HepG2 (cell line): ENCODE measurements at regions not wholly inside any gene's neighbourhood (a gene's known extent, or its start where the extent isn't known, plus 50 kb on each side); places are given as distances from the start of the nearest gene placed in this dataset.

Experiments
- ATAC-seq: fragments of 200-7000 bp; cut with Tn5 transposase; 3 replicates; pipeline ENCODE4 v1.9.1; 2020; ENCODE audit warnings: mild to moderate bottlenecking, moderate library complexity
- BruUV-seq: library from RNA; stranded (reverse); fragments of 400-500 nt; replicated peaks from 2 replicates; lab custom pipeline; 2021; lab: Mats Ljungman, UMichigan
- CTCF ChIA-PET: fragments of 300-600 bp; formaldehyde crosslinking; extraction: SDS; loops from one replicate; lab custom pipeline; 2021; ENCODE audit warnings: low total read pairs, inconsistent platforms, low intra/inter-chr PET ratio; lab: Yijun Ruan, JAX
- POLR2A ChIA-PET: fragments of 350-600 bp; sonication (Branson Sonifier 250); formaldehyde crosslinking; loops from one replicate; lab custom pipeline; 2020; ENCODE audit warnings: antibody characterized with exemption, inconsistent platforms; lab: Yijun Ruan, JAX
- DNase-seq: peaks from one replicate; pipeline ENCODE4 v3.0.0-alpha.2; 2015; ENCODE audit warnings: low spot score
- FAIRE-seq: peaks from 3 replicates; lab custom pipeline; 2011; peaks lifted over from hg19 to GRCh38; lab: Jason Lieb, UNC
- H2AFZ ChIP-seq: one replicate; pipeline ENCODE4 v1.6.1; 2011; ENCODE audit warnings: low read length, inconsistent platforms
- H3K27ac ChIP-seq: fragments of 300-600 bp; 3 replicates; pipeline ENCODE4 v1.8.0; 2011; ENCODE audit warnings: mixed run types, mild to moderate bottlenecking, mixed read lengths, low read length, inconsistent platforms; ENCODE audit not compliant: insufficient read depth; ENCODE audit errors: extremely low read length
- H3K27me3 ChIP-seq, 2 experiments: fragments of 200-600 bp in 1 of 2; 2 replicates in 1 of 2; 3 replicates in 1 of 2; pipeline versions ENCODE4 v1.6.0 to v1.8.0; 2011; ENCODE audit warnings: low read length in 2 of 2, mild to moderate bottlenecking in 2 of 2, moderate library complexity in 2 of 2, inconsistent platforms in 1 of 2; ENCODE audit not compliant: insufficient read depth in 2 of 2, control insufficient read depth in 1 of 2
- H3K36me3 ChIP-seq, 2 experiments: fragments of 200-600 bp in 1 of 2; replicated peaks in 1 of 2; 2 replicates in 1 of 2; 3 replicates in 1 of 2; pipeline versions ENCODE4 v1.5.1 to v1.8.0; 2011; ENCODE audit warnings: low read length in 2 of 2, inconsistent platforms in 1 of 2; ENCODE audit not compliant: insufficient read depth in 2 of 2, control insufficient read depth in 1 of 2
- H3K4me1 ChIP-seq: 2 replicates; pipeline ENCODE4 v1.5.1; 2012; ENCODE audit warnings: low read length, inconsistent platforms; ENCODE audit not compliant: insufficient read depth
- H3K4me2 ChIP-seq: 2 replicates; pipeline ENCODE4 v1.6.0; 2011; ENCODE audit warnings: low read depth, low read length, inconsistent platforms
- H3K4me3 ChIP-seq, 3 experiments: fragments of 200-600 bp in 1 of 3; sonication (generic), shearing (Covaris generic) in 1 of 3; replicated peaks in 1 of 3; 2 replicates each; pipeline ENCODE4 v1.5.1; 2011 to 2016; ENCODE audit warnings: low read length in 3 of 3, inconsistent platforms in 2 of 3, low read depth in 2 of 3, mild to moderate bottlenecking in 2 of 3, control low read depth in 1 of 3, mixed read lengths in 1 of 3; ENCODE audit not compliant: insufficient read depth in 1 of 3
- H3K79me2 ChIP-seq: one replicate; pipeline ENCODE4 v1.6.1; 2011; ENCODE audit warnings: low read length, inconsistent platforms; ENCODE audit not compliant: insufficient read depth
- H3K9ac ChIP-seq: 2 replicates; pipeline ENCODE4 v1.6.0; 2011; ENCODE audit warnings: mild to moderate bottlenecking, low read depth, low read length, inconsistent platforms; ENCODE audit not compliant: insufficient read depth
- H3K9me3 ChIP-seq: 2 replicates; pipeline ENCODE4 v1.5.1; 2012; ENCODE audit warnings: mild to moderate bottlenecking, low read length
- H4K20me1 ChIP-seq: 2 replicates; pipeline ENCODE4 v1.6.0; 2011; ENCODE audit warnings: inconsistent platforms, mild to moderate bottlenecking, low read length, moderate library complexity; ENCODE audit not compliant: insufficient read depth
- ARNT ChIP-seq: fragments of 450-650 bp; IDR thresholded peaks from 2 replicates; pipeline ENCODE4 v1.6.1; 2017
- CCAR2 ChIP-seq: fragments of 200-400 bp; formaldehyde crosslinking; optimal IDR thresholded peaks from 2 replicates; pipeline ENCODE3; 2018; ENCODE audit warnings: low read depth, mild to moderate bottlenecking, low read length, moderate library complexity
- GATAD1 ChIP-seq: IDR thresholded peaks from 2 replicates; pipeline ENCODE4 v1.6.1; 2016; ENCODE audit warnings: missing genetic modification reagents, missing compliant biosample characterization
- IRX3 ChIP-seq: sonication (generic); formaldehyde crosslinking; IDR thresholded peaks from 2 replicates; pipeline ENCODE4 v1.8.1; 2023; ENCODE audit warnings: mild to moderate bottlenecking, low read depth, missing genetic modification reagents, borderline replicate concordance
- MIER3 ChIP-seq: IDR thresholded peaks from 2 replicates; pipeline ENCODE4 v1.6.1; 2016; ENCODE audit warnings: missing compliant biosample characterization, borderline replicate concordance
- NKX3-1 ChIP-seq: sonication (generic); formaldehyde crosslinking; IDR thresholded peaks from 2 replicates; pipeline ENCODE4 v1.5.0; 2020; ENCODE audit warnings: missing genetic modification reagents
- PRPF4 ChIP-seq: fragments of 200-400 bp; formaldehyde crosslinking; IDR thresholded peaks from 2 replicates; pipeline ENCODE4 v1.6.1; 2016; ENCODE audit warnings: low read length, low read depth; ENCODE audit not compliant: poor library complexity, severe bottlenecking
- SALL1 ChIP-seq: sonication (generic); formaldehyde crosslinking; IDR thresholded peaks from 2 replicates; pipeline ENCODE4 v1.8.0; 2022; ENCODE audit warnings: mild to moderate bottlenecking, missing genetic modification reagents
- SAP130 ChIP-seq: IDR thresholded peaks from 2 replicates; pipeline ENCODE4 v1.6.1; 2016; ENCODE audit warnings: low read depth
- YEATS4 ChIP-seq: sonication (generic); formaldehyde crosslinking; IDR thresholded peaks from 2 replicates; pipeline ENCODE4 v1.4.0; 2020; ENCODE audit warnings: missing genetic modification reagents, borderline replicate concordance
- ZNF235 ChIP-seq: sonication (generic); formaldehyde crosslinking; IDR thresholded peaks from 2 replicates; pipeline ENCODE4 v1.8.1; 2023; ENCODE audit warnings: mild to moderate bottlenecking, missing genetic modification reagents, borderline replicate concordance
- ZNF260 ChIP-seq: sonication (generic); formaldehyde crosslinking; IDR thresholded peaks from 2 replicates; pipeline ENCODE4 v1.4.0; 2020; ENCODE audit warnings: missing genetic modification reagents, low read depth, mild to moderate bottlenecking, borderline replicate concordance
- ZNF776 ChIP-seq: sonication (generic); formaldehyde crosslinking; IDR thresholded peaks from 2 replicates; pipeline ENCODE4 v1.4.0; 2020; ENCODE audit warnings: mild to moderate bottlenecking, missing genetic modification reagents
- WGBS: methylation state at CpG from one replicate; pipeline ENCODE4 v1.1.6; 2017; ENCODE audit warnings: low lambda C conversion rate; 5-methylcytosine and 5-hydroxymethylcytosine counted together
- in situ Hi-C: cut with HindIII; loops from 2 replicates; pipeline ENCODE4 v1.10.0; 2017; ENCODE audit warnings: low pct_unique_long_range_greater_than_20kb; ENCODE audit not compliant: extremely low pct_ligation_motif_present
- intact Hi-C: fragments of 100-400 bp; cut with micrococcal nuclease; formaldehyde crosslinking; loops from one replicate; pipeline ENCODE4 v1.10.0; 2022; ENCODE audit not compliant: unreplicated experiment
- TF ChIP-seq, protein P1 (sequence below), 2 experiments: fragments of 450-650 bp in 1 of 2; sonication (generic) in 1 of 2; formaldehyde crosslinking; IDR thresholded peaks; 2 replicates each; pipeline versions ENCODE4 v1.5.0 to v1.8.0; 2020 to 2022; ENCODE audit warnings: mild to moderate bottlenecking in 1 of 2, missing genetic modification reagents in 1 of 2

DNA sequence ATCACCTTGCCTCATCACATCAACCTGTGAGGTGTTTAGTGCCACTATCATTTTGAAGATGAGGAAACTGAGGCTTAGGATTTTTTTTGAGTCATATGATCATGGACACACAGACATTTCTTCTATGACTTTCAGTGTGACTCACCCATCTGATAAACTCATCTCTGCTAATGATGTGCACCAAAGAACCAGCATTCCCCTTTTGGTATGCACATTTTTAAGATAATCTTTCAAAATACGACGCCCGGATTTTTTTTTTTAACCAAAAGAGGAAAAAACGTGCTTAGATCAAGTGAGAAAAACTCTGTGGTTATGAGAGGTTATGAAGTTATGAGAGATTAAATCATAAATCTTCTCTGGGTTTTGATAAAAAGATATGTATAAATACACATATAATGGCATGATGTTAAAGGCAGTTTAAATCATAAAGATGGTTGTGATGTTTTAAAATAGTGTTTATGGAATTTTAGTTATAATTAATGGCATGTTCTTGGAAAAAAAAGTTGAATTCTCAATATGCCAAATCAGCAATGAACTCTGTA lies 948.1 kb downstream of the TMTC2 start:
- Histone ChIP-seq H3K4me3 (no peak overlapping the region), H3K9me3 (peaks cover 75% of the 10 kb centered on the region), H3K27ac (no peak overlapping the region), H3K9ac (no peak overlapping the region), H3K27me3 (no peaks in the 10 kb centered on the region), H3K4me1 (no peaks in the 10 kb centered on the region), H3K36me3 (no peaks in the 10 kb centered on the region), H4K20me1 (no peaks in the 10 kb centered on the region), H3K4me2 (no peak overlapping the region), H2AFZ (no peak overlapping the region), H3K79me2 (no peaks in the 10 kb centered on the region)
- TF ChIP-seq YEATS4 (no peak), ZNF260 (CRISPR knock-in tag) (no peak), SALL1 (no peak), ZNF235 (no peak), PRPF4 (no peak)
- WGBS: 2% methylated on average over 4 of the region's 4 CpGs
- CTCF ChIA-PET: no interaction called here
- no peak for FAIRE-seq
- POLR2A ChIA-PET: no interaction called here
- intact Hi-C loops (no loop called here), in situ Hi-C loops (no loop called here)
- no TSS peak for BruUV-seq
- no peak for ATAC-seq
- no peak for DNase-seq

DNA sequence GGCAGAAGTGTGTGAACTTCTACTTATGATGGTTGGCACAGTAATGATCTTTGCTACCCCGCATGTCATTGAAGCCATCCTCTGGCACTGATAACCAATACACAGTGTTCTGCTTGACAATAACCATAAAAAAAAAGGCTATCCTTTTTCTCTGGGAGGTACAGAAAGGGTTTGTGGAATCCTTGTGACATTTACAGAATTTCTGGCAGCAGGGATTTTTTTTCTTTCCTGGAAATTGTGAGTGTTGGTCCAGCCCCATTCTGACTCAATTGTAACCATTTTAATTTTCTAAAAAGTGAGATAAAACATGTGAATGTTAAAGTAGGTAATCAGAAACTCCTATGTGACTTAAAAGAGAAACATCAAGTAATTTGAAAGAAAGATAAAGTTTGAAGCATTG lies 943.8 kb downstream of the TMTC2 start:
- FAIRE-seq: no peak
- in situ Hi-C loops (no loop called here), intact Hi-C loops (no loop called here)
- no peak overlapping the region for H2AFZ ChIP-seq
- TF ChIP-seq ZNF776 (CRISPR knock-in tag) (no peak), CCAR2 (no peak), IRX3 (CRISPR knock-in tag) (no peak), ARNT (no peak), MIER3 (no peak), SAP130 (CRISPR knock-in tag) (no peak), GATAD1 (CRISPR knock-in tag) (no peak), NKX3-1 (no peak)
- TF ChIP-seq, protein P1, sequence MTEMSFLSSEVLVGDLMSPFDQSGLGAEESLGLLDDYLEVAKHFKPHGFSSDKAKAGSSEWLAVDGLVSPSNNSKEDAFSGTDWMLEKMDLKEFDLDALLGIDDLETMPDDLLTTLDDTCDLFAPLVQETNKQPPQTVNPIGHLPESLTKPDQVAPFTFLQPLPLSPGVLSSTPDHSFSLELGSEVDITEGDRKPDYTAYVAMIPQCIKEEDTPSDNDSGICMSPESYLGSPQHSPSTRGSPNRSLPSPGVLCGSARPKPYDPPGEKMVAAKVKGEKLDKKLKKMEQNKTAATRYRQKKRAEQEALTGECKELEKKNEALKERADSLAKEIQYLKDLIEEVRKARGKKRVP (CRISPR knock-in tag; IDR thresholded peaks at IDR 0.05): no peak
- H3K79me2 ChIP-seq: no peaks in the 10 kb centered on the region
- ATAC-seq: no peak
- no TSS peak for BruUV-seq
- 0% methylated on average over 1 of the region's 1 CpG for WGBS
- no peaks in the 10 kb centered on the region for H4K20me1 ChIP-seq
- H3K4me3 ChIP-seq: no peak overlapping the region
- ChIA-PET CTCF (no interaction called here), POLR2A (no interaction called here)
- peaks cover 67% of the 10 kb centered on the region for H3K9me3 ChIP-seq
- no peaks in the 10 kb centered on the region for H3K4me1 ChIP-seq
- H3K36me3 ChIP-seq: no peaks in the 10 kb centered on the region
- no peak overlapping the region for H3K4me2 ChIP-seq
- H3K27ac ChIP-seq: no peak overlapping the region
- DNase-seq: no peak
- no peak overlapping the region for H3K9ac ChIP-seq
- H3K27me3 ChIP-seq: no peaks in the 10 kb centered on the region
